Esophagus mucosa (tissue), 1 donor: ENCODE measurements at regions not wholly inside any gene's neighbourhood (a gene's known extent, or its start where the extent isn't known, plus 50 kb on each side); places are given as distances from the start of the nearest gene placed in this dataset.
"Not testable (repeated sequence)": the region's sequence is repeated elsewhere in the genome, so short reads cannot be mapped to it uniquely, and the experiment has no call there.

Source experiments
- ATAC-seq: fragments of 200-7000 bp; cut with Tn5 transposase; one replicate; pipeline ENCODE4 v1.9.1; 2020
- donor health status: DM: yes; HTN: yes; CAD: no.

- no peak for ATAC-seq
These were observed 50.9 kb upstream of the OLIG3 start for GRCh38 chr6:137545073-137545472.

GRCh38 chr6:137547186-137547585 lies 53.0 kb upstream of the OLIG3 start:
- no peak for ATAC-seq

- no peak for ATAC-seq
These were observed 53.4 kb upstream of the OLIG3 start for GRCh38 chr6:137547601-137548000.

GRCh38 chr6:137549106-137549505 lies 54.9 kb upstream of the OLIG3 start:
- ATAC-seq = no peak

GRCh38 chr6:137550535-137550934 lies 56.3 kb upstream of the OLIG3 start:
- ATAC-seq = no peak

GRCh38 chr6:137552146-137552545 lies 58.0 kb upstream of the OLIG3 start:
- no peak for ATAC-seq

GRCh38 chr6:137552809-137553208 lies 58.6 kb upstream of the OLIG3 start:
- ATAC-seq = no peak

GRCh38 chr6:137559521-137560183 lies 65.5 kb upstream of the OLIG3 start:
- ATAC-seq = not testable (repeated sequence)

GRCh38 chr6:137560184-137560563 lies 66.0 kb upstream of the OLIG3 start:
- no peak for ATAC-seq

GRCh38 chr6:137568067-137568466 lies 73.9 kb upstream of the OLIG3 start:
- ATAC-seq = no peak

- no peak for ATAC-seq
These were observed 76.2 kb upstream of the OLIG3 start for GRCh38 chr6:137570393-137570792.

GRCh38 chr6:137571854-137572253 lies 77.7 kb upstream of the OLIG3 start:
- no peak for ATAC-seq

GRCh38 chr6:137573739-137574138 lies 79.5 kb upstream of the OLIG3 start:
- ATAC-seq = no peak

GRCh38 chr6:137579612-137580011 lies 85.4 kb upstream of the OLIG3 start:
- no peak for ATAC-seq

- ATAC-seq = no peak
These were observed 87.0 kb upstream of the OLIG3 start for GRCh38 chr6:137581019-137581707.

GRCh38 chr6:137583519-137583918 lies 89.3 kb upstream of the OLIG3 start:
- ATAC-seq = not testable (repeated sequence)

GRCh38 chr6:137588472-137588871 lies 94.3 kb upstream of the OLIG3 start:
- peak; percentile 17 for ATAC-seq

GRCh38 chr6:137589067-137589848 lies 95.1 kb upstream of the OLIG3 start:
- peak; percentile 98 for ATAC-seq

GRCh38 chr6:137590684-137591083 lies 96.5 kb upstream of the OLIG3 start:
- no peak for ATAC-seq

- no peak for ATAC-seq
These were observed 107.3 kb upstream of the OLIG3 start for GRCh38 chr6:137601471-137601870.

GRCh38 chr6:137602313-137603197 lies 108.4 kb upstream of the OLIG3 start:
- no peak for ATAC-seq

GRCh38 chr6:137610702-137611101 lies 116.5 kb upstream of the OLIG3 start:
- no peak for ATAC-seq

- no peak for ATAC-seq
These were observed 129.1 kb upstream of the OLIG3 start for GRCh38 chr6:137623293-137623692.
